ENCODE measurements at regions not wholly inside any gene's neighbourhood (a gene's known extent, or its start where the extent isn't known, plus 50 kb on each side); places are given as distances from the start of the nearest gene placed in this dataset.

- TF ChIP-seq, protein P1, sequence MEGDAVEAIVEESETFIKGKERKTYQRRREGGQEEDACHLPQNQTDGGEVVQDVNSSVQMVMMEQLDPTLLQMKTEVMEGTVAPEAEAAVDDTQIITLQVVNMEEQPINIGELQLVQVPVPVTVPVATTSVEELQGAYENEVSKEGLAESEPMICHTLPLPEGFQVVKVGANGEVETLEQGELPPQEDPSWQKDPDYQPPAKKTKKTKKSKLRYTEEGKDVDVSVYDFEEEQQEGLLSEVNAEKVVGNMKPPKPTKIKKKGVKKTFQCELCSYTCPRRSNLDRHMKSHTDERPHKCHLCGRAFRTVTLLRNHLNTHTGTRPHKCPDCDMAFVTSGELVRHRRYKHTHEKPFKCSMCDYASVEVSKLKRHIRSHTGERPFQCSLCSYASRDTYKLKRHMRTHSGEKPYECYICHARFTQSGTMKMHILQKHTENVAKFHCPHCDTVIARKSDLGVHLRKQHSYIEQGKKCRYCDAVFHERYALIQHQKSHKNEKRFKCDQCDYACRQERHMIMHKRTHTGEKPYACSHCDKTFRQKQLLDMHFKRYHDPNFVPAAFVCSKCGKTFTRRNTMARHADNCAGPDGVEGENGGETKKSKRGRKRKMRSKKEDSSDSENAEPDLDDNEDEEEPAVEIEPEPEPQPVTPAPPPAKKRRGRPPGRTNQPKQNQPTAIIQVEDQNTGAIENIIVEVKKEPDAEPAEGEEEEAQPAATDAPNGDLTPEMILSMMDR (conservative IDR thresholded peaks at IDR 0.05 in 1 of 2, IDR thresholded peaks at IDR 0.05 in 1 of 2; ENCODE audit: low read depth in 1 of 2, low read length in 2 of 2), result no peak
- no peak for TF ChIP-seq EZH2 (IDR thresholded peaks at IDR 0.05; ENCODE audit: low read length, missing control alignments)
These were observed 386.8 kb downstream of the HDGFL1 start for GRCh38 chr6:22956029-22956681.
